ENCODE measurements at regions not wholly inside any gene's neighbourhood (a gene's known extent, or its start where the extent isn't known, plus 50 kb on each side); places are given as distances from the start of the nearest gene placed in this dataset.

- no peak overlapping the region for H2BK20ac ChIP-seq (ENCODE audit: low read depth, low read length)
- no peak overlapping the region for H4K8ac ChIP-seq (ENCODE audit: low read depth in 2 of 2, low read length in 2 of 2)
- H3K79me1 ChIP-seq (ENCODE audit: low read depth in 1 of 2, low read length in 2 of 2), result no peaks in the 10 kb centered on the region
- no peak overlapping the region for H3K4me2 ChIP-seq (ENCODE audit: low read depth, low read length)
- H2BK120ac ChIP-seq (ENCODE audit: low read depth, low read length), result no peak overlapping the region
- H3K18ac ChIP-seq (ENCODE audit: low read depth, low read length), result no peak overlapping the region
- no peaks in the 10 kb centered on the region for H3K36me3 ChIP-seq (ENCODE audit: control insufficient read depth, insufficient read depth, low read length)
- no peak for TF ChIP-seq FOS (IDR thresholded peaks at IDR 0.05; ENCODE audit: low read depth, low read length)
- no peak for TF ChIP-seq NFE2L2 (IDR thresholded peaks at IDR 0.05; ENCODE audit: low read depth, low read length)
- no peak for TF ChIP-seq POLR2A (IDR thresholded peaks at IDR 0.05; ENCODE audit: low read depth, low read length)
- TF ChIP-seq RAD21 (IDR thresholded peaks at IDR 0.05; ENCODE audit: low read length), result no peak
- no peak for TF ChIP-seq ELK1 (IDR thresholded peaks at IDR 0.05; ENCODE audit: borderline replicate concordance, low read depth, low read length)
- no peak for TF ChIP-seq CEBPB (IDR thresholded peaks at IDR 0.05; ENCODE audit: low read depth, low read length)
- no peak for TF ChIP-seq MAZ (IDR thresholded peaks at IDR 0.05; ENCODE audit: borderline replicate concordance, low read depth, low read length)
- no peak for TF ChIP-seq RFX5 (IDR thresholded peaks at IDR 0.05; ENCODE audit: low read depth, low read length)
- TF ChIP-seq CTCF (conservative IDR thresholded peaks at IDR 0.05; ENCODE audit: low read depth, low read length), result no peak
- no peak for TF ChIP-seq BHLHE40 (IDR thresholded peaks at IDR 0.05; ENCODE audit: low read depth, low read length)
- TF ChIP-seq USF2 (IDR thresholded peaks at IDR 0.05; ENCODE audit: low read depth, low read length), result no peak
- no peak for TF ChIP-seq MAFK (IDR thresholded peaks at IDR 0.05; ENCODE audit: low read depth, low read length)
- TF ChIP-seq RCOR1 (IDR thresholded peaks at IDR 0.05; ENCODE audit: insufficient replicate concordance, low read length), result no peak
- no peak for TF ChIP-seq MXI1 (IDR thresholded peaks at IDR 0.05; ENCODE audit: borderline replicate concordance, low read depth, low read length)
- TF ChIP-seq CHD1 (IDR thresholded peaks at IDR 0.05; ENCODE audit: low read depth, low read length), result no peak
- no peak for TF ChIP-seq SMC3 (IDR thresholded peaks at IDR 0.05; ENCODE audit: low read depth, low read length)
- H4K91ac ChIP-seq (ENCODE audit: insufficient read depth, low read depth, low read length), result no peak overlapping the region
- no peak overlapping the region for H3K27ac ChIP-seq (ENCODE audit: insufficient read depth, low read length)
- no peak overlapping the region for H3K9ac ChIP-seq (ENCODE audit: low read depth, low read length)
- H2BK5ac ChIP-seq (ENCODE audit: low read depth, low read length, poor library complexity, severe bottlenecking), result no peak overlapping the region
- H3K4ac ChIP-seq (ENCODE audit: low read depth, low read length), result no peak overlapping the region
- no peak overlapping the region for H3K23ac ChIP-seq (ENCODE audit: low read depth, low read length)
- no TSS peak for BruUV-seq (replicated peaks)
- ChIA-PET CTCF (no interaction called here), POLR2A (ENCODE audit: unreplicated experiment) (no interaction called here)
- DNase-seq, result no peak
- H3K4me1 ChIP-seq (ENCODE audit: control insufficient read depth, insufficient read depth, low read length), result no peaks in the 10 kb centered on the region
- H4K5ac ChIP-seq (ENCODE audit: low read depth, low read length), result no peak overlapping the region
- dilution Hi-C loops (cut with HindIII; ENCODE audit: low sequenced_read_pairs, unreplicated experiment) (no loop called here), intact Hi-C loops (cut with micrococcal nuclease) (no loop called here), in situ Hi-C loops (cut with MboI; ENCODE audit: low sequenced_read_pairs) (no loop called here)
- H4K20me1 ChIP-seq (ENCODE audit: insufficient read depth, low read length), result no peaks in the 10 kb centered on the region
- H2AFZ ChIP-seq (replicated peaks; ENCODE audit: low read length, poor library complexity), result no peak overlapping the region
- ATAC-seq (ENCODE audit: low read depth), result no peak
- no peak overlapping the region for H3K4me3 ChIP-seq (ENCODE audit: insufficient read depth, low read depth, low read length)
- H2AK5ac ChIP-seq (ENCODE audit: low read depth, low read length), result no peak overlapping the region
- no peak overlapping the region for H2AK9ac ChIP-seq (replicated peaks; ENCODE audit: low read depth, low read length, poor library complexity)
- no peaks in the 10 kb centered on the region for H3K9me3 ChIP-seq (ENCODE audit: control insufficient read depth, insufficient read depth, low read length)
- no peak overlapping the region for H3K14ac ChIP-seq (replicated peaks; ENCODE audit: low read depth, low read length)
- no peaks in the 10 kb centered on the region for H3K9me1 ChIP-seq (ENCODE audit: insufficient read depth, low read length)
- H3K27me3 ChIP-seq (ENCODE audit: control insufficient read depth, insufficient read depth, low read length), result no peaks in the 10 kb centered on the region
- no peak overlapping the region for H2BK15ac ChIP-seq (ENCODE audit: low read depth, low read length)
- no peak overlapping the region for H3K56ac ChIP-seq (ENCODE audit: extremely low read depth, insufficient read depth, low read length)
- WGBS, 2 experiments (ENCODE audit: extremely low coverage in 2 of 2, insufficient read length in 1 of 2), result no CpG with 5 or more reads among the region's 4 CpGs
Observed at GRCh38 chr13:91046715-91047327, 300.7 kb upstream of the MIR17HG start.

Measured in IMR-90 (cell line).